ENCODE measurements at regions not wholly inside any gene's neighbourhood (a gene's known extent, or its start where the extent isn't known, plus 50 kb on each side); places are given as distances from the start of the nearest gene placed in this dataset.
"Not testable (repeated sequence)": the region's sequence is repeated elsewhere in the genome, so short reads cannot be mapped to it uniquely, and the experiment has no call there.

DNA sequence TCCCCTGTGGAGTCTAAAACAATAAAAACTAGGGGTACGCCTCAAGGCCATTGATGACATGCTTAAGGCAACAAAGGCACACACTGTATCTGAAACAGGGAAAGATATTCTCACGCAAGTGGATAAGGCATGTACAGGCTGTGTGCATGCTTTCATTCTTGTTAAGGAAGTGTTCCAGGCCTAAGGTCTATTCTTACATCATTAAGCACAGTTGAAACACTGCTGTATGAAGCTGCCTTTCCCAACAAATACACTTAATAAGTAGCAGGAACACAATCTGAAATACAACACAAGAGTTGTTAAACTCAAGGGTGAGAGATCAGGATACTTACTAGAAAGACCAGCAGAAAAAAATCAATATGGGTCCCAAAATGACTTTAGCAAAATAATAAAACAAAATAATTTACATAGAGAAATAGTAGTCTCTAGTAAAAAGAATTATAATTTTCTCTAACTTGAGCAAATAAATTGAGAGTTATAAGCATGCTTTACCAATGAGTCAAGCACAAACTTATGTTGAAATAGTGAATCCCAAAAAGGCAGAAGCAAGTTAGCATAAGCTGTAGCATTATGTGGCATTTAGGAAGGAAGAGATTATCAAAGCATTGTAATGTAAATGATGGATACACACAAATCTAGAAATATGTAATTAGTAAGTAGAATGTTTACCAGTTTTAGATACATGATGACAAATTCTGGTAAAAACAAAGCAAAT, 796.9 kb downstream of the SLITRK1 start:
- no peak overlapping the region for H3K4me3 ChIP-seq (ENCODE audit: low read depth, low read length)
- TF ChIP-seq, protein P1, sequence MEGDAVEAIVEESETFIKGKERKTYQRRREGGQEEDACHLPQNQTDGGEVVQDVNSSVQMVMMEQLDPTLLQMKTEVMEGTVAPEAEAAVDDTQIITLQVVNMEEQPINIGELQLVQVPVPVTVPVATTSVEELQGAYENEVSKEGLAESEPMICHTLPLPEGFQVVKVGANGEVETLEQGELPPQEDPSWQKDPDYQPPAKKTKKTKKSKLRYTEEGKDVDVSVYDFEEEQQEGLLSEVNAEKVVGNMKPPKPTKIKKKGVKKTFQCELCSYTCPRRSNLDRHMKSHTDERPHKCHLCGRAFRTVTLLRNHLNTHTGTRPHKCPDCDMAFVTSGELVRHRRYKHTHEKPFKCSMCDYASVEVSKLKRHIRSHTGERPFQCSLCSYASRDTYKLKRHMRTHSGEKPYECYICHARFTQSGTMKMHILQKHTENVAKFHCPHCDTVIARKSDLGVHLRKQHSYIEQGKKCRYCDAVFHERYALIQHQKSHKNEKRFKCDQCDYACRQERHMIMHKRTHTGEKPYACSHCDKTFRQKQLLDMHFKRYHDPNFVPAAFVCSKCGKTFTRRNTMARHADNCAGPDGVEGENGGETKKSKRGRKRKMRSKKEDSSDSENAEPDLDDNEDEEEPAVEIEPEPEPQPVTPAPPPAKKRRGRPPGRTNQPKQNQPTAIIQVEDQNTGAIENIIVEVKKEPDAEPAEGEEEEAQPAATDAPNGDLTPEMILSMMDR (IDR thresholded peaks at IDR 0.05; ENCODE audit: low read depth, low read length): no peak

DNA sequence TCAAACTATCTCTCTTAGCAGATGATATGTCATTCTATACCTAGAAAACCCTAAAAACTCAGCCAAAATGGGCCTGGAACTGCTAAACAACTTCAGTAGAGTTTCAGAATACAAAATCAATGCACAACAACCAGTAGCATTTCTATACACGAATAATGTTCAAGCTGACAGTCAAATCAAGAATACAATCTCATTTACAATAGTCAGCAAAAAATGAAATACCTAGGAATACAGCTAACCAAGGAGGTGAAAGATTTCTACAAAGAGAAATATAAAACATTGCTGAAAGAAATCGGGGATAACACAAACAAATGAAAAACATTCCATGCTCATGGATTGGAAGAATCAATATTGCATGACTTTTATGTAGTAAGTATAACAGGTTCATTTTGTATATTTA, 804.8 kb downstream of the SLITRK1 start:
- TF ChIP-seq, protein P1 (IDR thresholded peaks at IDR 0.05; ENCODE audit: low read depth, low read length): no peak
- no peak overlapping the region for H3K4me3 ChIP-seq (ENCODE audit: low read depth, low read length)

DNA sequence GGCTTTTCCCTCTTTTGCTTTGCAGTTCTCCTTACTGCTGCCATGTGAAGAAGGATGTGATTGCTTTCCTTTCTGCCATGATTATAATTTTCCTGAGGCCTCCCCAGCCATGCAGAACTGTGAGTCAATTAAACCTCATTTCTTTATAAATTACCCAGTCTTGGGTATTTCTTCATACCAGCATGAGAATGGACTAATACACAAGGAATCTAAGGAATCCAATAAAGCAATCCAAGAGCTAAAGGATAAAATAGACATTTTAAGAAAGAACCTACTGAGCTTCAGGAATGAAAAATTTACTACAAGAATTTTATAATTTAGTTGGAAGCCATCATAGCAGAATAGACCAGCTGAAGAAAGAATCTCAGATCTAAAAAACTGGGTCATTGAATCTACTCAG, 808.3 kb downstream of the SLITRK1 start:
- H3K4me3 ChIP-seq (ENCODE audit: low read depth, low read length): not testable (repeated sequence)

DNA sequence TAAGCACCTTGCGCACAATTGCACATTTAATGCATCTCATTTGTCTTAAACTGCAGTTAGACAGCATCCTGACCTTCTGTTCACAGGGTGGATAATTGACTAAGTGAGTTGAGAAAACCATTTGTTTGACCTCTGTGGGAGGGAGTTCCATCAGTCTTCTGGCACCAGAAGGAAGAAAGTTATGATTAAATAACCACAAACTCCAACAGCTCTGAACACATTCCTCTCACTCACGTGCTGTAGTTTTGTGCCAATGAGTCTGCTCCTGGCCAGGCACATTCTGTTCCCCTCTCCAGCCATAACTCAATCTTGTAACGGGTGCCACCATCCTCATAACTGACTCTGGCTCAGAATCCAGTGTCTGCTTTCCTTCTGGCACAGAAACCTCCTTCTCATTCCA, 817.2 kb downstream of the SLITRK1 start:
- no peak overlapping the region for H3K4me3 ChIP-seq (ENCODE audit: low read depth, low read length)
- TF ChIP-seq, protein P1 (IDR thresholded peaks at IDR 0.05; ENCODE audit: low read depth, low read length): no peak

DNA sequence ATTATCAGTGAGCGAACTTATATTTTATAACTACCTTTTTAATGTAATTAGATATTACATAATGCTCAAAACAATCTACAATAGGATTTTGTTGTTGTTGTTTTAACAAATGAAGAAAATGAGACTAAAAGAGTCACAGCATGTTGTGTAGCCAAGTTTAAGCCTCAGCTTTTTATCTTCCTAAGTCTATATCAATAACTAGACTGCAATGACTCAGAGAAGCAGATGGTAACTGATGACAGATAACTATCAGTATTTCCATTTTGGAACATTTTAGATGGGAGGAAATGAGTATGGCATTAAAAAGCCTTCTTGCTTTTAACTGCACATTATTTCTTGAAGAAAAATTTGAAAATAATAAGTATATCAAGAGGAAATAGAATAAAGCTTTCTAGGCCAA, 825.2 kb downstream of the SLITRK1 start:
- TF ChIP-seq, protein P1 (IDR thresholded peaks at IDR 0.05; ENCODE audit: low read depth, low read length): no peak
- H3K4me3 ChIP-seq (ENCODE audit: low read depth, low read length): no peak overlapping the region

DNA sequence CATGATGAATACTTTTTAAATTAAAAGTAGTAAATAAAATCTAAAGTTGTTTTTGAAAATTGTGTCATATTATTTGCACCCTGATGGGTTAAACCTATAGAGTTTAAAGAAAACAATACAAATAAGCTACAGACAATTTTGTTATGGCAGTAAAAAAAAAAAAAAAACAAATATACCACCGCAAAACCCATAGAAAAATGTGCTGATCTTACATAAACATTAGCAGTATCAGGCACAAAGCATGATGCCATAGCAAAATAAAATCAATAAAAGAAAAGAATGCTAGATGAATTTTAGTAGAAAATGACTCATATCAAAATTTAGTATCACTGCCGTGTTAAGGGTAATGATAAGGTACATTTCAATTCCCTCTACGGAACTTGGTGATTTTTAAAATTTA, 826.0 kb downstream of the SLITRK1 start:
- TF ChIP-seq, protein P1 (IDR thresholded peaks at IDR 0.05; ENCODE audit: low read depth, low read length): no peak
- H3K4me3 ChIP-seq (ENCODE audit: low read depth, low read length): no peak overlapping the region

DNA sequence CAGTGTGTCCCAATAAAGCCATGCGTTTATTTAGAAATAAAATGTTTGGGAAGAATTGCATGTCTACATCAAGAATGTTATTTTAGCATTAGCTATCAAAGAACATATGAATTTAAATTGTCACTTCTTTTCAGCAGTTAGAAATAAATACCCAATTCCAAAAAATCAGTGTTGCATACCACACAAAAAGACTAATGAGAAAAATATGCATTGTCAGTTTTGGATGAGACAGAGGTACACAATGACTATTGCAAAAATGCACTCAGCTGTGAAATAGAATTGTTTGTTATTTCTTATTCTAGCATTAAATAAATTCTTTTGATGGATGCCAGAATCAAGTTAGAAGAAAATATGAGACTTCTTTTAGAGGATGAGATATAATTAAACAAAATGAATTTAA, 833.9 kb downstream of the SLITRK1 start:
- H3K4me3 ChIP-seq (ENCODE audit: low read depth, low read length): no peak overlapping the region
- TF ChIP-seq, protein P1 (IDR thresholded peaks at IDR 0.05; ENCODE audit: low read depth, low read length): no peak

Measured in WI38 (cell line).